GM18520 (cell line): ENCODE measurements at regions not wholly inside any gene's neighbourhood (a gene's known extent, or its start where the extent isn't known, plus 50 kb on each side); places are given as distances from the start of the nearest gene placed in this dataset.

ENCODE experiments used
- ATAC-seq: cut with Tn5 transposase; IDR thresholded peaks from one replicate; pipeline ENCODE4 v1.9.1; 2021; ENCODE audit not compliant: unreplicated experiment

GRCh38 chr13:107434347-107434746 is 781.0 kb downstream of the LIG4 start:
- no peak for ATAC-seq

- no peak for ATAC-seq
Measured at GRCh38 chr13:107427536-107427935, 787.8 kb downstream of the LIG4 start.

GRCh38 chr13:107422421-107422820 is 792.9 kb downstream of the LIG4 start:
- ATAC-seq: no peak

- ATAC-seq: no peak
Measured at GRCh38 chr13:107421951-107422350, 793.4 kb downstream of the LIG4 start.

GRCh38 chr13:107421028-107421427 is 794.3 kb downstream of the LIG4 start:
- no peak for ATAC-seq

GRCh38 chr13:107413005-107413404 is 802.3 kb downstream of the LIG4 start:
- no peak for ATAC-seq

- no peak for ATAC-seq
Measured at GRCh38 chr13:107407074-107407473, 808.3 kb downstream of the LIG4 start.

GRCh38 chr13:107395927-107396662 is 819.2 kb downstream of the LIG4 start:
- ATAC-seq: no peak

- no peak for ATAC-seq
Measured at GRCh38 chr13:107392205-107392604, 823.1 kb downstream of the LIG4 start.

GRCh38 chr13:107387525-107387924 is 819.6 kb upstream of the ARGLU1 start:
- no peak for ATAC-seq

- no peak for ATAC-seq
Measured at GRCh38 chr13:107379407-107380155, 811.6 kb upstream of the ARGLU1 start.

- ATAC-seq: no peak
Measured at GRCh38 chr13:107376341-107377125, 808.6 kb upstream of the ARGLU1 start.

- no peak for ATAC-seq
Measured at GRCh38 chr13:107375701-107376340, 807.9 kb upstream of the ARGLU1 start.

- ATAC-seq: no peak
Measured at GRCh38 chr13:107374038-107374437, 806.1 kb upstream of the ARGLU1 start.

- ATAC-seq: no peak
Measured at GRCh38 chr13:107373551-107373950, 805.6 kb upstream of the ARGLU1 start.

- no peak for ATAC-seq
Measured at GRCh38 chr13:107370015-107370785, 802.3 kb upstream of the ARGLU1 start.

GRCh38 chr13:107367258-107367657 is 799.3 kb upstream of the ARGLU1 start:
- ATAC-seq: no peak

GRCh38 chr13:107365466-107366215 is 797.7 kb upstream of the ARGLU1 start:
- no peak for ATAC-seq

GRCh38 chr13:107364658-107365057 is 796.7 kb upstream of the ARGLU1 start:
- no peak for ATAC-seq

- ATAC-seq: no peak
Measured at GRCh38 chr13:107361666-107362065, 793.7 kb upstream of the ARGLU1 start.
